ENCODE measurements at regions not wholly inside any gene's neighbourhood (a gene's known extent, or its start where the extent isn't known, plus 50 kb on each side); places are given as distances from the start of the nearest gene placed in this dataset.

DNA sequence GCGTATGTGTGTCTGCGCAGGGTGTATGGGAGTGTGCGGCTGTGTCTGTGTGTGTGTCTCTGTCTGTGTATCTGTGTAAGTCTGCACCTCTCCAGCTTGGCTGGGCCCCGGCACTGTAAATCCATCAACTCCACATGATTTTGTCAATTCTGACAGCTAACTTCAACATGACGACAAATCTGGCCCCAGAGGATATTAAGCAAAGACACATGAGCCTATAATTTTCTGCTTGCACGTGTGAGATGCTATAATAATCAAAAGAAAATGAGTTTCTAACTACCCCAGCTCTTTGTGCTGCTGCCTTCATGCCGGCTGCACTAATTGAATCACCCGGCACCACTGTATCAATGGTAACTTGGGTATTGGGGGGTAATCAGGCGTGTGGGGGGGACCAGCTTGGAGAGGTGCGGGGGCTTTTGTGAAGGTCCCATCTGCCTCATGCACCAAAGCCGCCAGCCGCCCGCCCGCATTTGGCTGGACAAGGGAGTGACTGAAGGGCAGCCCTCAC lies 57.6 kb upstream of the LHX1 start:
- intact Hi-C loops (cut with DNase I; ENCODE audit: low total_unique reads), result no loop called here

DNA sequence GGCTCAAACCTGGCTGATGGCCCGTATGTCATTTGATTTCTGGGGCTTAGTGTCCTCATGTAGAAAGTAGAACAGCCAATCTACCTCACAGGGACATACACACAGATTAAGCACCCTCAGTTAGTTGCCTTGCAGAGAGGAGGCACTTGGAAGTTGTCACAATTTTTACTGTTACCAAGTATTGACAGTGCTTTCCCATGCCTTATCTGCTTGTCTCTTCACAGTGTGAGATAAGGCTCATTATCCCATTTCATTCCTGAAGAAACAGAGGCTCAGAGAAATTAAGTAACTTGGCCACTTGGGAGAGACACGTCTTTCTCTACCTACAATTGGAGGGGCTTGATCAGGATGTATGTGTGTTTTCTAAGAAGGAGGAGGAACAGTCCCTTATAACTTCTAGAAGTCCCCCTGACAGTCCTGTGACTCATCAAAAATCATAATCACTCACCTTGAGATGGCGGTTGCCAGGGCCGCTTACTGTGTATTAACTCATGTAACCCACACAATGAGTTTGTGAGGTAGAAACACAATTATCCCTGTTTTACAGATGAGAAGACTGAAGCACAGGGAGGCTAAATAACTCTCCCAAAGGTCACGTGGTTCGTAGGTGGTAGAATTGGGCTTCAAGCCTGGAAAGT lies 56.9 kb upstream of the LHX1 start:
- Histone ChIP-seq H3K4me3 (no peak overlapping the region), H3K9me3 (peaks cover 0 to 17% (median 13%) of the 10 kb centered on the region in 3 donors), H3K27ac (no peak overlapping the region), H3K4me1 (no peaks in the 10 kb centered on the region), H3K27me3 (peaks cover 0 to 63% of the 10 kb centered on the region in 2 donors), H3K36me3 (no peaks in the 10 kb centered on the region)
- intact Hi-C loops (cut with DNase I; ENCODE audit: low total_unique reads), result no loop called here
- DNase-seq, result no peak
- TF ChIP-seq, protein P1, sequence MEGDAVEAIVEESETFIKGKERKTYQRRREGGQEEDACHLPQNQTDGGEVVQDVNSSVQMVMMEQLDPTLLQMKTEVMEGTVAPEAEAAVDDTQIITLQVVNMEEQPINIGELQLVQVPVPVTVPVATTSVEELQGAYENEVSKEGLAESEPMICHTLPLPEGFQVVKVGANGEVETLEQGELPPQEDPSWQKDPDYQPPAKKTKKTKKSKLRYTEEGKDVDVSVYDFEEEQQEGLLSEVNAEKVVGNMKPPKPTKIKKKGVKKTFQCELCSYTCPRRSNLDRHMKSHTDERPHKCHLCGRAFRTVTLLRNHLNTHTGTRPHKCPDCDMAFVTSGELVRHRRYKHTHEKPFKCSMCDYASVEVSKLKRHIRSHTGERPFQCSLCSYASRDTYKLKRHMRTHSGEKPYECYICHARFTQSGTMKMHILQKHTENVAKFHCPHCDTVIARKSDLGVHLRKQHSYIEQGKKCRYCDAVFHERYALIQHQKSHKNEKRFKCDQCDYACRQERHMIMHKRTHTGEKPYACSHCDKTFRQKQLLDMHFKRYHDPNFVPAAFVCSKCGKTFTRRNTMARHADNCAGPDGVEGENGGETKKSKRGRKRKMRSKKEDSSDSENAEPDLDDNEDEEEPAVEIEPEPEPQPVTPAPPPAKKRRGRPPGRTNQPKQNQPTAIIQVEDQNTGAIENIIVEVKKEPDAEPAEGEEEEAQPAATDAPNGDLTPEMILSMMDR (IDR thresholded peaks at IDR 0.05), result no peak

More for the DNA sequence above, 57.6 kb upstream of the LHX1 start:
- DNase-seq, result no peak
- Histone ChIP-seq H3K4me3 (no peak overlapping the region), H3K4me1 (no peaks in the 10 kb centered on the region), H3K27ac (no peak overlapping the region), H3K27me3 (peaks cover 0 to 56% of the 10 kb centered on the region in 2 donors), H3K9me3 (peaks cover 0 to 17% (median 13%) of the 10 kb centered on the region in 3 donors), H3K36me3 (no peaks in the 10 kb centered on the region)
- TF ChIP-seq, protein P1 (IDR thresholded peaks at IDR 0.05), result no peak

DNA sequence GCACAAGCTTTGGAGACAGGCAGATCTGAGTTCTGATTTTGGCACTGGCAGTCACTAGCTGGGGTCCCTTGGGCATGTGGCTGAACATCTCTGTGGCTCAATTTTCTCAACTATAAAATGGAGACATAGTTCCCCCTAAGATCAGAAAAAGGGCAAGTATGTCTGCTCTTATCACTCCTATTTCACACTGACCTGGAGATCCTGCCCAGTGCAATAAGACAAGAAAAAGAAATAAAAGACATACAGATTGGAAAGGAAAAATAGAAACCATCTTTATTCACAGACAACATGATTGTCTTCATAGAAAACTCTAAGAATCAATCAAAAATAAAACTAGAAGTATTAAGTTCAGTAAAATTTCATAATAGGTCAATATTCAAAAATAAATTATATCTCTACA lies 56.0 kb upstream of the LHX1 start:
- peaks cover 0 to 71% of the 10 kb centered on the region in 2 donors for H3K27me3 ChIP-seq
- intact Hi-C loops (cut with DNase I; ENCODE audit: low total_unique reads), result no loop called here
- no peak overlapping the region for H3K4me3 ChIP-seq
- peaks cover 0 to 17% (median 13%) of the 10 kb centered on the region in 3 donors for H3K9me3 ChIP-seq
- TF ChIP-seq, protein P1 (IDR thresholded peaks at IDR 0.05), result no peak
- no peak overlapping the region for H3K27ac ChIP-seq
- H3K4me1 ChIP-seq, result no peaks in the 10 kb centered on the region
- H3K36me3 ChIP-seq, result no peaks in the 10 kb centered on the region
- DNase-seq, result no peak

- Histone ChIP-seq H3K4me1 (no peaks in the 10 kb centered on the region), H3K4me3 (no peak overlapping the region), H3K9me3 (peaks cover 0 to 17% (median 13%) of the 10 kb centered on the region in 3 donors), H3K27ac (no peak overlapping the region), H3K27me3 (peaks cover 0 to 62% of the 10 kb centered on the region in 2 donors), H3K36me3 (no peaks in the 10 kb centered on the region)
- TF ChIP-seq, protein P1 (IDR thresholded peaks at IDR 0.05), result no peak
- intact Hi-C loops (cut with DNase I; ENCODE audit: low total_unique reads), result no loop called here
- no peak for DNase-seq
Observed at GRCh38 chr17:36884495-36885152, 52.7 kb upstream of the LHX1 start.

DNA sequence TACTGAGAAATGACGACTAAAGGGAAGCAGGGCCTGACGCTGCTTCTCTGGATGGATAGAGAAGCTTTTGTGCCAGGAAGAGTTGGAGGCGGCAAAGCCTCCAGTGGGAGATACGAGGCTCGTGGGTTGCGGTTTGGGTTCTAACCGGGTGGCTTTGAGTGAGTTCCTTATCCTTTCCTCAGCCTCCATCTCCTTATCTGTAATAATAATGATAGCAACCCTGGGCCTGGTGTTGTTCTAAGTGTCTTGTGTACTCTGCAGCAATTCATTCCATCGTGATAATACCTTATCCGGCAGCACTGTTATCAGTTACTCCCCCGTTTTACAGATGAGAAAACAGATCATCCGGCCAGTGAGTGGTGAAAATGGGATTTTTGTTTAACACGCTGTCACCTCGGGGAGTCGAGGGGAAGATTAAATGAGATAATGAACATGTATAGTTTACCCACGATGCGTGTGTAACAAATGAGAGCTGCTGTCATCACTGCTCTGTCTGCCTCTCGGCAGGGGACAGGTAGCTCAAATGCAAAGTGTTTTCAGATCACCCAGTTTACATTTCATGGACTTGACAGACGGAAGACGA lies 52.0 kb upstream of the LHX1 start:
- H3K4me1 ChIP-seq, result no peaks in the 10 kb centered on the region
- DNase-seq, result no peak
- H3K9me3 ChIP-seq, result peaks cover 0 to 17% (median 13%) of the 10 kb centered on the region in 3 donors
- TF ChIP-seq, protein P1 (IDR thresholded peaks at IDR 0.05), result no peak
- H3K36me3 ChIP-seq, result no peaks in the 10 kb centered on the region
- no peak overlapping the region for H3K4me3 ChIP-seq
- H3K27me3 ChIP-seq, result peaks cover 0 to 65% of the 10 kb centered on the region in 2 donors
- intact Hi-C loops (cut with DNase I; ENCODE audit: low total_unique reads), result no loop called here
- no peak overlapping the region for H3K27ac ChIP-seq
